Endothelial cell of umbilical vein (primary cell): ENCODE measurements at regions not wholly inside any gene's neighbourhood (a gene's known extent, or its start where the extent isn't known, plus 50 kb on each side); places are given as distances from the start of the nearest gene placed in this dataset.

ENCODE experiments used
- BruUV-seq: library from RNA; stranded (reverse); fragments of 400-500 nt; replicated peaks from 2 replicates; lab custom pipeline; 2021; lab: Mats Ljungman, UMichigan
- CTCF ChIA-PET: fragments of 300-600, 350-600 bp; sonication (Branson Sonifier 250); formaldehyde crosslinking; loops from one replicate; lab custom pipeline; 2021; ENCODE audit warnings: antibody characterized with exemption, inconsistent platforms; lab: Charles Lee
- POLR2A ChIA-PET: fragments of 300-600, 350-600 bp; sonication (Branson Sonifier 250); formaldehyde crosslinking; loops from one replicate; lab custom pipeline; 2021; ENCODE audit warnings: antibody characterized with exemption, inconsistent platforms; lab: Charles Lee
- DNase-seq: peaks from one replicate; pipeline ENCODE4 v3.0.0-alpha.2; 2011; ENCODE audit warnings: low read depth, low spot score
- FAIRE-seq: peaks from 2 replicates; lab custom pipeline; 2011; peaks lifted over from hg19 to GRCh38; lab: Jason Lieb, UNC
- H2AFZ ChIP-seq: 2 replicates; pipeline ENCODE4 v1.6.0; 2012; ENCODE audit warnings: low read depth, low read length, control low read depth, inconsistent platforms
- H3K27ac ChIP-seq: 2 replicates; pipeline ENCODE4 v1.5.1; 2011; ENCODE audit warnings: low read depth, mild to moderate bottlenecking, control low read depth, low read length, moderate library complexity; ENCODE audit not compliant: insufficient read depth
- H3K27me3 ChIP-seq, 2 experiments: 2 replicates each; pipeline versions ENCODE4 v1.6.0 to v1.6.1; 2011; ENCODE audit warnings: low read length in 2 of 2, mixed read lengths in 1 of 2; ENCODE audit not compliant: control insufficient read depth in 2 of 2, insufficient read depth in 2 of 2
- H3K36me3 ChIP-seq, 2 experiments: 2 replicates in 1 of 2; 3 replicates in 1 of 2; pipeline ENCODE4 v1.5.1; 2011; ENCODE audit warnings: low read length in 2 of 2, mild to moderate bottlenecking in 1 of 2, moderate library complexity in 1 of 2; ENCODE audit not compliant: control insufficient read depth in 2 of 2, insufficient read depth in 2 of 2; ENCODE audit errors: extremely low read depth in 1 of 2
- H3K4me1 ChIP-seq: 3 replicates; pipeline ENCODE4 v1.5.1; 2011; ENCODE audit warnings: mild to moderate bottlenecking, low read length; ENCODE audit not compliant: control insufficient read depth, insufficient read depth; ENCODE audit errors: extremely low read depth
- H3K4me2 ChIP-seq: 2 replicates; pipeline ENCODE4 v1.6.1; 2011; ENCODE audit warnings: low read length, control low read depth, mixed read lengths; ENCODE audit not compliant: insufficient read depth
- H3K4me3 ChIP-seq, 3 experiments: fragments of 200-600 bp in 1 of 3; sonication (generic), shearing (Covaris generic) in 1 of 3; replicated peaks in 1 of 3; 2 replicates each; pipeline ENCODE4 v1.5.1; 2011 to 2016; ENCODE audit warnings: control low read depth in 3 of 3, low read length in 3 of 3, mild to moderate bottlenecking in 2 of 3, inconsistent platforms in 1 of 3, low read depth in 1 of 3, moderate library complexity in 1 of 3; ENCODE audit not compliant: insufficient read depth in 1 of 3
- H3K79me2 ChIP-seq: 2 replicates; pipeline ENCODE4 v1.6.0; 2012; ENCODE audit warnings: low read length, inconsistent platforms; ENCODE audit not compliant: control insufficient read depth, insufficient read depth
- H3K9ac ChIP-seq: replicated peaks from 2 replicates; pipeline ENCODE3; 2011; ENCODE audit warnings: low read length, control low read depth; ENCODE audit not compliant: insufficient read depth; ENCODE audit errors: extremely low read depth
- H3K9me1 ChIP-seq: replicated peaks from 3 replicates; pipeline ENCODE4 v1.6.0; 2011; ENCODE audit warnings: mild to moderate bottlenecking, low read length; ENCODE audit not compliant: control insufficient read depth, insufficient read depth; ENCODE audit errors: extremely low read depth
- H3K9me3 ChIP-seq: replicated peaks from 2 replicates; pipeline ENCODE4 v1.5.1; 2012; ENCODE audit warnings: low read length, inconsistent platforms; ENCODE audit not compliant: control insufficient read depth, insufficient read depth
- H4K20me1 ChIP-seq: replicated peaks from 2 replicates; pipeline ENCODE3; 2011; ENCODE audit warnings: mild to moderate bottlenecking, low read length; ENCODE audit not compliant: control insufficient read depth, insufficient read depth; ENCODE audit errors: extremely low read depth
- EZH2 ChIP-seq: IDR thresholded peaks from 2 replicates; pipeline ENCODE4 v1.6.1; 2012; ENCODE audit warnings: borderline replicate concordance, low read depth, mild to moderate bottlenecking, moderate library complexity, low read length, inconsistent platforms; ENCODE audit not compliant: severe bottlenecking
- FOS ChIP-seq: IDR thresholded peaks from 2 replicates; pipeline ENCODE4 v1.6.1; 2011; ENCODE audit warnings: mild to moderate bottlenecking, low read length, moderate library complexity, borderline replicate concordance; ENCODE audit not compliant: insufficient read depth
- GATA2 ChIP-seq: IDR thresholded peaks from 2 replicates; pipeline ENCODE4 v1.7.0; 2011; ENCODE audit warnings: low read depth, mild to moderate bottlenecking, moderate library complexity, mixed read lengths, low read length; ENCODE audit not compliant: insufficient read length, insufficient read depth
- JUN ChIP-seq: IDR thresholded peaks from 2 replicates; pipeline ENCODE4 v1.6.1; 2011; ENCODE audit warnings: borderline replicate concordance, low read depth; ENCODE audit not compliant: insufficient read length, insufficient read depth
- MYC ChIP-seq: IDR thresholded peaks from one replicate; pipeline ENCODE4 v1.6.1; 2011; ENCODE audit warnings: mild to moderate bottlenecking, low read depth, low read length
- POLR2A ChIP-seq: IDR thresholded peaks from 2 replicates; pipeline ENCODE4 v1.6.1; 2012; ENCODE audit warnings: low read depth, mild to moderate bottlenecking, control low read depth, low read length
- POLR2AphosphoS5 ChIP-seq: IDR thresholded peaks from 2 replicates; pipeline ENCODE4 v1.6.1; 2012; ENCODE audit warnings: low read depth, mild to moderate bottlenecking, control low read depth, low read length, moderate library complexity; ENCODE audit not compliant: insufficient read depth
- dilution Hi-C: fragments of 300-500 bp; cut with MboI; formaldehyde crosslinking; loops from one replicate; pipeline ENCODE4 v1.15.0; 2019; ENCODE audit warnings: low sequenced_read_pairs; ENCODE audit not compliant: extremely low pct_ligation_motif_present
- intact Hi-C: fragments of 100-400 bp; cut with micrococcal nuclease; formaldehyde crosslinking; loops from one replicate; pipeline ENCODE4 v1.10.0; 2022
- TF ChIP-seq, protein P1 (sequence below): IDR thresholded peaks from 2 replicates; pipeline ENCODE4 v1.6.1; 2011; ENCODE audit not compliant: insufficient read depth, insufficient read length
- TF ChIP-seq, protein P2 (sequence below), 2 donors: IDR thresholded peaks; 1 replicate in 1 of 2; 2 replicates in 1 of 2; pipeline ENCODE4 v1.5.1; 2011; ENCODE audit warnings: low read length in 2 of 2, mild to moderate bottlenecking in 2 of 2, moderate library complexity in 2 of 2, control low read depth in 1 of 2, inconsistent platforms in 1 of 2, low read depth in 1 of 2; ENCODE audit not compliant: insufficient read depth in 1 of 2; ENCODE audit errors: extremely low read depth in 1 of 2

DNA sequence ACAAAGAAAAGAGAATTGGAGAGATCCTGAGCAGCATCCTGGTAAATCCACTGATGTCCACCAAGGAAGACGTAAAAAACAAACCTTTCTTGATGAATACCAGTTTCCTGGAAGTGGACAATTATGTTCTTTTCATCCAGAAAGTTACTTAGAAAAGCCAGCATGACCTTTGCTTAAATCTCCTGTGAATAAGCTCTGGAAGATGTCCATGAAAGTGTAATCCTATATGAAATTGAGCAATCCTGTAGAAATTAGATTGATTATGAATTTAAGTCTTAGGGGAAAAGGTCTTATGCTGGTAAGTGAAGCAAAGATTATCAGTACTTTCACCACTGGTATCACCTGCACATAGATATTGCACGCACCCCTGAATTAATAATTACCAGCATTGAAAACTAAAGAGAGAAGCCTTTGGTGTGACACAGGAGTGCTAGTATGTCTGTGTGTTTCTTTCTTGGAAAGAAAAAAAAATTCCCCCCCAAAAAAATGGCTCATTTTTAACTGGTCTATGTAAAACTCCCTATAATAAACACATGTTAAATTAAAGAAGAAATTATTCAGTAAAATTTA is 164.5 kb upstream of the LHX8 start:
- dilution Hi-C loops = no loop called here
- no TSS peak for BruUV-seq
- no peaks in the 10 kb centered on the region for H3K9me3 ChIP-seq
- CTCF ChIA-PET = no interaction called here
- H3K79me2 ChIP-seq = no peaks in the 10 kb centered on the region
- POLR2A ChIA-PET = no interaction called here
- no peak overlapping the region for H3K4me3 ChIP-seq
- DNase-seq (no peak), FAIRE-seq (no peak)
- TF ChIP-seq GATA2 = no peak
- TF ChIP-seq POLR2A = no peak
- TF ChIP-seq, protein P1, sequence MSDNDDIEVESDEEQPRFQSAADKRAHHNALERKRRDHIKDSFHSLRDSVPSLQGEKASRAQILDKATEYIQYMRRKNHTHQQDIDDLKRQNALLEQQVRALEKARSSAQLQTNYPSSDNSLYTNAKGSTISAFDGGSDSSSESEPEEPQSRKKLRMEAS = no peak
- TF ChIP-seq POLR2AphosphoS5 = no peak
- no peak for TF ChIP-seq JUN
- no peak for TF ChIP-seq FOS
- TF ChIP-seq, protein P2, sequence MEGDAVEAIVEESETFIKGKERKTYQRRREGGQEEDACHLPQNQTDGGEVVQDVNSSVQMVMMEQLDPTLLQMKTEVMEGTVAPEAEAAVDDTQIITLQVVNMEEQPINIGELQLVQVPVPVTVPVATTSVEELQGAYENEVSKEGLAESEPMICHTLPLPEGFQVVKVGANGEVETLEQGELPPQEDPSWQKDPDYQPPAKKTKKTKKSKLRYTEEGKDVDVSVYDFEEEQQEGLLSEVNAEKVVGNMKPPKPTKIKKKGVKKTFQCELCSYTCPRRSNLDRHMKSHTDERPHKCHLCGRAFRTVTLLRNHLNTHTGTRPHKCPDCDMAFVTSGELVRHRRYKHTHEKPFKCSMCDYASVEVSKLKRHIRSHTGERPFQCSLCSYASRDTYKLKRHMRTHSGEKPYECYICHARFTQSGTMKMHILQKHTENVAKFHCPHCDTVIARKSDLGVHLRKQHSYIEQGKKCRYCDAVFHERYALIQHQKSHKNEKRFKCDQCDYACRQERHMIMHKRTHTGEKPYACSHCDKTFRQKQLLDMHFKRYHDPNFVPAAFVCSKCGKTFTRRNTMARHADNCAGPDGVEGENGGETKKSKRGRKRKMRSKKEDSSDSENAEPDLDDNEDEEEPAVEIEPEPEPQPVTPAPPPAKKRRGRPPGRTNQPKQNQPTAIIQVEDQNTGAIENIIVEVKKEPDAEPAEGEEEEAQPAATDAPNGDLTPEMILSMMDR (IDR thresholded peaks at IDR 0.05; ENCODE audit: extremely low read depth in 1 of 2, insufficient read depth in 1 of 2, low read depth in 1 of 2, low read length in 2 of 2) = no peak
- no peak for TF ChIP-seq EZH2
- no peak for TF ChIP-seq MYC
- no peak overlapping the region for H3K27ac ChIP-seq
- no peaks in the 10 kb centered on the region for H3K27me3 ChIP-seq
- intact Hi-C loops = no loop called here
- H3K9ac ChIP-seq = no peak overlapping the region
- H3K36me3 ChIP-seq = no peaks in the 10 kb centered on the region
- H4K20me1 ChIP-seq = no peaks in the 10 kb centered on the region
- no peak overlapping the region for H2AFZ ChIP-seq
- H3K4me1 ChIP-seq = no peaks in the 10 kb centered on the region
- no peak overlapping the region for H3K4me2 ChIP-seq
- H3K9me1 ChIP-seq = no peaks in the 10 kb centered on the region
